ENCODE measurements at regions not wholly inside any gene's neighbourhood (a gene's known extent, or its start where the extent isn't known, plus 50 kb on each side); places are given as distances from the start of the nearest gene placed in this dataset.

- no peak for TF ChIP-seq CTCF (conservative IDR thresholded peaks at IDR 0.05 in 1 of 2, IDR thresholded peaks at IDR 0.05 in 1 of 2; ENCODE audit: extremely low read depth in 1 of 2, insufficient read depth in 1 of 2, low read depth in 1 of 2, low read length in 2 of 2)
- TF ChIP-seq EZH2 (IDR thresholded peaks at IDR 0.05; ENCODE audit: borderline replicate concordance, low read length), result no peak
Measured at GRCh38 chr3:74267131-74267530, 347.3 kb downstream of the CNTN3 start.
